HG02852 (cell line): ENCODE measurements at regions not wholly inside any gene's neighbourhood (a gene's known extent, or its start where the extent isn't known, plus 50 kb on each side); places are given as distances from the start of the nearest gene placed in this dataset.

Experiments used
- ATAC-seq: cut with Tn5 transposase; IDR thresholded peaks from one replicate; pipeline ENCODE4 v1.9.1; 2021; ENCODE audit warnings: mild to moderate bottlenecking, moderate library complexity; ENCODE audit not compliant: unreplicated experiment

DNA sequence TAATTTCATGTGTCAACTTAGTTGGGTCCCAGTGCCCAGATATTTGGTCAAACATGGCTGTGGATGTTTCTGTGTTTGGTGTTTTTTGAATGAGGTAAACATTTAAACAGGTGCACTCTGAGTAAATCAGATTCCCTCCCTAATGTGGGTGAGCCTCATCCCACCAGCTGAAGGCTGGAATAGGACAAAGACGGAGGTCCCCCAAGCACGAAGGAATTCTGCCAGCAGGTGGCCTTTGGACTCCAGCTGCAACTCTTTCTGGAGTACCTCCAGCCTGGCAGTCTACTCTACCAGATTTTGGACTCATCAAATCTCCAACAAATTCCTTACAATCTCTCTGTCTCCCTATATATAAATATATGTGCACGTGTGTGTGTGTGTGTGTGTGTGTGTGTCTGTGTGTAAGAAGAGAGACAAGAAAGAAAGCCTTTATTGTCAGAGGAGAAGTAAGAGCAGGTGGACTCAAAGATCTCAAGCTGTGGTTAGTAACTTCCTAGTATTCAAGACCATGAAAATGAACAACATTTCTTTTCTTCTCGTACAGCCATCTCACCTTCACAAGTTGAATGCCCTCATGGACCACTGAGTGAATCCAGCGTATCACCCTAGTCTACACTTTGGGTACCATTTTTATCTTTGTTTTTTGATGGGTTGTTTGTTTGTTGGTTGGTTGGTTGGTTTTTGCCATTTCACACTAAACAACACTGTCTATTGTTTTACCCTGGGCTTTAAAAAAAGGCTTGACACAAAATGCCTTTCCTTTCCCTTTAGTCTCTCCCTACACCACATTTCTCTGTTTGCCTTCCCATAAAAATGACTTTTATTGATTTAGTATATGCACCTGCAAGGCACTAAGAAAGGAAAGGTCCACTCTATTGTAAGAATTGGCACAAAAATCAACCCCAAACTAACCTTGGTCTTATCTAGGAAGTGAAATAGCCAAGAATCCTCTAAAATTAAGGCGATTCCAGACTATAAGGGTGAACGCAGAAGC is 118.7 kb downstream of the TENT4A start:
- no peak for ATAC-seq

DNA sequence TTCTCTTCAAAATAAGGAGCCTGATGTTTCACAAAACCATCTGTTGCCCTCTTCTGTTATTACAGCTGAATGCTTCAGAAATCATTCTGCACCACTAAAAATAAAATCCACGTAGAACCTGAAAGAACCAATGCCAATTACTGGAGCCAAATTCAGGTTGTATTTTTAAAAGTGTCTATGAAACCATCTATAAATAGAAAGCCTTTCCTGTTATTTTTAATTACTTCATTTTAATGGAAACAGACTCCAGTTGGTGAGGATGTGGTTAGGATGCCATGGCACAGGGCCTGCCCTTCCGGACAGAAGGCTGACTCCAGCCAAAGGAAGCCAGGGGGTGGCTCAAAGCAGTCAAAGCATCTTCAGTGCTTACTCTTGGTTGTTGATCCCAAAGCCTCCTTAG is 119.8 kb downstream of the TENT4A start:
- no peak for ATAC-seq

DNA sequence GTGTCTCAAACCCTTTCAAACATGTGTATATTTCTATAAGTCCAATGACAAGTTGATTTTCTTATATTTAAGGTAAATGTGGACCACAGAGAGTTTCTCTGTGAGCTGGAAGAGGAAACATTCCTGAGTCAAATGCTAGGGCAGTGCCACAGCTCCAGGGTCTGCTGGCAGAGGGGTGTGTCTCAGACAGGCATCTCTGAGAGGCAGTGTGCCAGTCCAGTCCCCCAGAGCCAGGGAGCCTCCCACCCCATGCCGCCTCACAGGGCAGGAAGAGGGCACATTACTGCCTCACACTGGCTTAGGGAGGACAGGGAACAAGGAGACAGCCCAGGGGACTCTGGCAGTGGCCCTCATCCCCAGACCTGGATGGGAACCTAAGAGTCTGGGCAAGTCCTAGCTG is 120.2 kb downstream of the TENT4A start:
- ATAC-seq: no peak

DNA sequence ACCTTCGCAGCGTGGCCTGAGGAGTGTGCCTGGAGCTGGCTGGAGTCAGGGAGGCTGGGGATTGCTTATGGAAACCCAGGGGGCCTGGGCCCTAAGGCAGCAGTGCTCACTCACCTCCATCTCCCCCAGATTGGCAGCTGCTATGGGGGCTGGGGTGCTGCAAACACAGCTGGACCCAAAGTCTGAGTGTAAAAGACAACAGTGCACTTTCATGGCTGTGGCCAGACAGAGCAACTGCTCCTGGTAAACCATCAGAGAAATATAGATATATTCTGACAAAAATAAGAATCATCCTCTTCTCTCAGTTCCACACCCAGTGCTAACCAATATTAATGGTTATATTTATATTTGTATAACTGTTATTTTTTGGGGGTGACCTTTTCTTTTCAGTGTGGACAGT is 123.9 kb downstream of the TENT4A start:
- ATAC-seq: no peak

DNA sequence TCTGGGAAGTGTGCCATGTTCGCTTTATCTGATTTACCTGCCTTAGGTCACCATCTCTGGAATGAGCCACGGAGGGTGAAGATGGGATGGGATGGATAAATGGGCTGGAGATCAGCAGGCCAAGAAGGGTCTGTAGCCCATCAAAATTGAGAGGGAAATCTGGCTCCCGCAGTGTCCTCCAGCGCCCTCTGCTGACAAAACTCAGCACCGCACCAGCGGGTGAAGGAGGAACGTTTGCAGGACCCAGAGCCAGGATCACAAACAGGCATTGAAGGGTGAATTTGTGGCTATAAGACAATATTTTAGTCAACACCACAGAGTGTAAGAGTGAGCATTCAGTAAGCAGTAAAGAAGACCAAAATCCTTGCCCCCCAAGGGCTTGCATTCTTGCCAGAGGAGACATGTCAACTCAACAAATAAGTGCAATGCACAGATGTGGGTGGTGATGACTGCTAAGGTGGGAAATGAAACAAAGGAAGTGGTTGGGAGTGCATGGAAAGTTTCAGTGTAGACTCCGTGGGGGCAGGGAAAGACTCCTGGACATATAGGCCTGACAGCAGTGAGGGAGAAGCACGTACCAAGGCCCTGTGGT is 124.4 kb downstream of the TENT4A start:
- no peak for ATAC-seq

DNA sequence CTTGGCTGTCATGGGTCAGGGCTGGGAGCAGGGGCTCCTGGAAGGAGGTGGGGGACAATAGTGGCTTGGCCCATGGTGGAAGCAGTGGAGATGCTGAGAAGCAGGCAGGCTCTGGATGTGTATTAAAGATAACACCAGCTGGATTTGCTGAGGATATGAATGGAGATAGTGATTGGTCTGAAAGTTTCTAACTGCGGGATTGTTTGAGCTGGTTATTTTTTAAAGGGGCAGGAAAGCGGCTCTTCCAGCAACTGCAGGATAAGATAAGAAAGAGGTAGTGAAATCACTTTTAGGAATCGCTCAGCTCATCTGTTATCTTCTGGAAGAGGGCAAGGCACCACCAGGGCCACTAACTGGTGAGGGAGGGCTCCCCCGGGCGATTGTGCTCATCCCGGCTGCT is 125.5 kb downstream of the TENT4A start:
- no peak for ATAC-seq

DNA sequence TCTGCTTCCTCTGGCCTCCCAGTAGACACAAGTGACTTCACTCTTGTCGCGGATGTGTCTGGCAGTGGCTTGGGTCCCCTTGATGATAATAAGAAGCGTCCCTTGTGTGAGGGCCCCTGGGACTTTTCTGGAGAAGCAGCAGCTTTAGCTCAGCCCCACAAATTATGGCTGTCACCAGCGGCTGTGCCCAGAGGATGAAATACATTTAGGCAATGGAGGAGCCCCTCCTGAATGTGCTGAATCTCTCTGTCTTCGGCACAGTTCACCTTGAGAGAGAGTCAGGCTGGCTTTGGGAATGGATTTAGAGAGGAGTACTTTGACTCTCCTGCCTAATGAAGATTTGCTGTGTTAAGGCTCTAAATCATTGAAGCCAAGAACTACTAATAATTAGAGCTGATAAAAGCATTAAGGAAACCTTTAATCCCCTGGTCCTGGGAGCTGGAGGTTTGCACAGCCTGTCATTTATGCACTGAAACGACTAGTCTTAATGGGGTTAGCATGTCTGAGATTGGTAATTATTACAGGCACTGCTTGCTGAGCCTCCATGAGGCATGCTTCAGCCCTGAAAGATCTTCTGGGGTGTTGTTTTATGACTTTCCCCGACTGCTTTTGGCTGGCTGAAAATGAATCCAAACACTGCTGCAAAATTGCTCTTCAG is 127.0 kb downstream of the TENT4A start:
- no peak for ATAC-seq

DNA sequence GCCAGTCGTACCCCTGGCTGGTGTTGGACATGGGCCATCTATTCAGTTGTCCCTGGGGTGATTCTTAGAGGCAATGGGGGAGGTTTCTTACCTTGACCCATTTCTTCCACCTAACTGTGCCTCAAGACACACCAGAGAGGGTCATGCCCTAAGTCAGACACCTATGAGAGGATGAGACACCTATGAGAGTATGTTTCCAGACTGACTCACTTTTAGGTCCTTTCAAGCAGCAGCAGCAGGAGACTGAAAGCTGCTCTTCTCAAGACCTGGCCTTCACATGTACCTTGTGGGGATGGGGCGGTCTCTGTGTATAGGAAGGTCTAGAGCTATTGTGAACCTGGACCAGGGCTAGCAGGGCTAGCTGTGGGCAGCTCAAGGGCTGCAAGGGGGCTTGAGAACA is 130.1 kb downstream of the TENT4A start:
- no peak for ATAC-seq

DNA sequence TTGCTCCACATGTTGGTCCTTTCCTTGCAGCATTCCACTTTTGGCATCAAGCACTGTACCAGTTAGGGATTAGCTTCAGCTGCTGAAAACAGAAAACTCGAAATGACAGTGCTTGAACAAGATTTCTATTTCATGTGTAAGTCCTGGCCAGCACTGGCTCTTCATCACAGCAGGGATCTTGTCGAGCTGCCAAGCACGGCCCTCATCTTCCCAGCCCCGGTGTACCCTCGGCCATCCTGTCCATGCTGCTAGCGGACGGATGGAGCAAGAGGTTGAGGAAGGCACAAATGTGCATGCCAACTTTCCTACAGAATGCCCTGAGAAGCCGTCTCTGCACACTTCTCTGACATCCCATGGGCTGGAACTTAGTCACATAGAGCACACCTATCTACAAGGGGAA is 130.6 kb downstream of the TENT4A start:
- ATAC-seq: no peak

DNA sequence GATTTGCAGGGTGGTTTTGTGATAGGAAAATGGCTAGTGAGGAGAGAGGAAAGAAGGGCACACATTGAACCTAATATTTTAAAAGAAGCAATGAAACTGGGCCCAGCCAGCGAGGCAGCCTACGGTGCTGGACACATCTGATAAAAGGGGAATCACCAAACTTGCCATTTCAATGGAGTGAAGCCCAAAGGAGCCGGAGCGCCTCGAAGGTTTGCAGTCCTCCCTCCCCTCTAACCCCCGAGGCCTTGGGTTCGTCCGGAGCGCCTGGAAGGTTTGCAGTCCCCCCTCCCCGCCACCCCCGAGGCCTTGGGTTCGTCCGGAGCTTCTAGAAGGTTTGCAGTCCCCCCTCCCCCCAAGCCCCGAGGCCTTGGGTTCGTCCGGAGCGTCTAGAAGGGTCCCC is 132.6 kb downstream of the TENT4A start:
- ATAC-seq: no peak

DNA sequence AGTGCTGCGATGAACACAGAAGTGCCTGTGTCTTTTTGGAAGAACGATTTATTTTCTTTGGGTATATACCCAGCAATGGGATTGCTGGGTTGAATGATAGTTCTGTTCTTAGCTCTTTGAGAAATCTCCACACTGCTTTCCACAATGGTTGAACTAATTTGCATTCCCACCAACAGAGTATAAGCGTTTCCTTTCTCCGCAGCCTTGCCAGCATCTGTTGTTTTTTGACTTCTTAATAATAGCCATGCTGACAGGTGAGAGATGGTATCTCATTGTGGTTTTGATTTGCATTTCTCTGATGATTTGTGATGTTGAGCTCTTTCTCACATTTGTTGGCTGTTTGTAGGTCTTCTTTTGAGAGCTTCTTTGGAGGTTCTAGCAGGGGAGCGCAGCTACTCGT is 134.6 kb downstream of the TENT4A start:
- no peak for ATAC-seq

DNA sequence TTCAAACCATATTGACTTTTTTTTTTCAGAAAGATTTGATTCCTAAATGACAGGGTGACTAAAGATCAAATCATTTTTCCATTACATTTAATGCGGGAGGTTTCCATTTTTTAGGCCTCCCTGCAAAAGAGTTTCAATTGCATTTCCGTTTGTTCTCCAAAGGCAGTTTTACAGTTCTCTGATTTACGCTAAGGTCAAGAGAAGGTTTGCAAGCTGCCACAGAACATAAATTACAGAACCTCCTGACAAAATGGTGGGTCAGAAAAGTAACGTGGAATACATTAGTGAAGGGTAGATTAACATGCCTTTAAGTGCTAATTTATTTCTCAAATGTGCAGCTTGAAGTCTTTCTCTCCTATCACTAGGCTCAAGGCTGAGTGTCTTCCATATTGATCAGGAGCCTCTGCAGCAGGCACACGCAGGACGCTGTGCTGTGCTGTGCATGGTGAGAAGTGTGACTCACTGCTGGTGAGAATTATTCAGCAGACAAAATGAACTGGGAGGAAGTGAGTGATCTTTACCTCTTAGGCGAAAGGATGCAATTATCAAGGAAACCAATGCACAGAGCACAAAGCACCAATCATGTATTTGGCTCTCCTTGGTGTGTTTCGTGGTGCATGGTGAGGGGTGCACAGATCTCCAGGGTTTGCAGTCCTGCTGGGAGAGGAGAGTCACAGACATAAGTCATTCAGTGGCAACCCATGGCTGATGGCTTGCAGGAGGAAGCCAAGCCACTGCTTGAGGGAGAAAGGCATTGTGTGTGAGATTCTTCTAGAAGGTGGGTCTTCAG is 136.3 kb downstream of the TENT4A start:
- ATAC-seq: no peak

DNA sequence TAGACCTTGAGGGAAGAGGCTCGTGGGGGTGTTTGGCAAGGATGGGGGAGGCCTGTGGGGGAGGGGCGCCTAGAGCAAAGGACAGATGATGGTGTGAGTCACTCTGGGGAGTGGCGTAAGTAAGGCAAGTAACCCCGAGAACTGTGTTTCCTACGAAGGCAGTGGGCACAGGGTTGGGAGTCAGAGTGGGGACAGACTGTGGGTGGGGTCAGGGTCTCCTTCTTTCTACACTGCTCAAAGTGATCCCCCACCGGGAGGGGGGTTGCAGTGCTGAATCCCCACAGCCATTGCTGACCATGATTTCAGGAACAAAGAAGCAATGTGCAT is 136.8 kb downstream of the TENT4A start:
- ATAC-seq: no peak

DNA sequence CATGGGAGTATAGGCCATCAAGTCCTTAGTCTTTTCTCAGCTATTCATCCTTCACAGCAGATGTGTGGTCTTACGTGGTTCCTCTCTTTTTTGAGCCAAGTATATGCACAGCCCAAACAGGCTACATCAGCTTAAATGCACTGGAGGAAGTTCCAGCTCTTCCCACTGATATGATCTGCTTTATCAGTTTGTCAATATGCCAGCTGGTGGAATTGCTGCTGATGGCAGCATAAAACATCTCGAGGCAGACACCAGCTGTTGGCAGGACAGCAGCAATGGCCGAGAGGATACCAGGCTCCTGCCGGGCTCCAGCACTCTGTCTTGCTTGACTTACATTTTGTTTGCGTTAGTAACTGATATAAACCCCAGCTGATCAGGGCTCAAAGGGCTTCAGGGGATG is 143.4 kb downstream of the TENT4A start:
- ATAC-seq: no peak

DNA sequence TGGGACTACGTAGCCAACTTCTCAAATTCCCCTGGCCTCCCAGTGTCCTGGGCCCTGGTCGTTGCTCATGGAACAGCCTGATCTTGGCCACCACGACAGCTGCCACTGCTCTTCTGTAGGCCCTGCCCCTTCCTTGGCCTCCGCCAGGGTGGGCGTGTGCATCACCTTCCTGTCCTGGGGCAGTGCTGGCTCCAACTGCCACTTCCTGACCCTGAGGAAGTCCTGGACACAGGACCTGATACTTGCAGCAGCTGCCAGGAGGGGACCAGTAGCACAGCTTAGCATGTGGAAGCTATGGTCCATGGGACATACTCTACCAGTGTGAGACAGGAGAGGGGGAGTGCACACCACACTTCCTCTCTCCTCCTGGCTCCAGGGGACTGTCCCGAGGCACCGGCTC is 145.2 kb downstream of the TENT4A start:
- no peak for ATAC-seq

DNA sequence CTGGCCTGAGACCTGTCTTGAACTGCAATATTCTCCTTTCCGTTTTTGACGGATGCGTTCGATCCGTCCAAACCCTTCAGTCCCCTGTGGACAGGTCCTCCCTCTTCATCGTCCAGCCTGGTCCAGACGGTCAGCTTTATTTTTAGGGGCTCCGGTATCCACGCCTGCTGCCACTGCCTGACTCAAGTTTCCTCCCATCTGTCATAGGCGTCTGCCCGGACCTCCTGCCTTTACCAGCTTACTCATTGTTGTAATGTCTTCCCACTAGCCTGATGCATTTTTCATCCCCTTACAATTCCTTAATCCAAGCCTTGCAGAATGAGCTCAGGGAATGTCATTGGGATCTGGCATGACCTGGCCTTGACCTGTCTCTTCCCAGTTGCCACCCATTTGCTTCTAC is 145.8 kb downstream of the TENT4A start:
- ATAC-seq: no peak

DNA sequence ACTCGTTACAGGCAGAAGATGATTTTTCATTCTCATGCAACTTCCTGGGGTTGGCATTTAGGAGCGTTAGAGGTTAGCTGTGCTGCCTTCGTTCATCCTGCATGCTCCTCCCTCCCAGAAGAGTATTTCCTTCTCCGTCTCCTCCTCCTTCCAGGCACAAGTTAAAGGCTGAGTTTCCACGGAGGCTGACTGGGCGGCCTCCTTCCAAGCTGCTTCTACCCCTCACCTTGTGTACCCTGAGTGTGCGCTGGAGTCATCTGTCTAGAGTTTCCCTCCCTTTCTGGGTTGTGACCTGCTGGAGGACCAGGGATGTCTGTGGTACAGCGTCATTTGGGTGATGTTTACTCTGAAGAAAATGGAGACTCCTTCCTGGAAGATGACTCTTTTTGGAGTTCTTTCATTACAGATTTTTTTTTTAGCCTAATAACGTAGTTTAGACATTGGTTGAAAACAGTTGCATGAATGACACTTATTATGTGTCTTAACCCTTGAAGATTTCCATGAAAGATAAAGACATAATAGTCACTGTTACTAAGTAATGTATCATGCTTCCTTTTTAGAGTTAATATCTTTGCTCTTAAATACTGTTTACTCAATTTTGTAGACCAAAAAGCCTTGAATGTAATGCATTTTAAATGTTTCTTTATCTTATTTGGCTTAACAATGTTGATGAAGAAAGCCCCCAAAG is 146.9 kb downstream of the TENT4A start:
- no peak for ATAC-seq

DNA sequence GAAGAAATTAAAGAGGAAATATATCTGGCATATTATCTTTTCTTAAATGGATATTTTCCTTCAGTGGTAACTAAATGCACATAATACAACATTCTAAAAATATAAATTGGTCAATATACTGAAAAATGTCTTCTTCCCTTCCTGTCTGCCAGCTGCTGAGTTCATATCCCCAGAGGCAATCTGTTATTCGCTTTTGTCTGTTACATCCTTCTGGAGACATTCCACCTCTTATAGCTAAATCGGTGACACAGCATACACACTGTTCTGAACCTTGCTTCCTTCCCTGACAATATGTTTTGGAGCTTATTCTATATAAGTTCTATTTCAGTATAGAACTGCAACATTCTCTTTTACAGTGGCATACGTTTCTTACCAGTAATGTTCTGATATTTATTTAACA is 147.8 kb downstream of the TENT4A start:
- no peak for ATAC-seq

DNA sequence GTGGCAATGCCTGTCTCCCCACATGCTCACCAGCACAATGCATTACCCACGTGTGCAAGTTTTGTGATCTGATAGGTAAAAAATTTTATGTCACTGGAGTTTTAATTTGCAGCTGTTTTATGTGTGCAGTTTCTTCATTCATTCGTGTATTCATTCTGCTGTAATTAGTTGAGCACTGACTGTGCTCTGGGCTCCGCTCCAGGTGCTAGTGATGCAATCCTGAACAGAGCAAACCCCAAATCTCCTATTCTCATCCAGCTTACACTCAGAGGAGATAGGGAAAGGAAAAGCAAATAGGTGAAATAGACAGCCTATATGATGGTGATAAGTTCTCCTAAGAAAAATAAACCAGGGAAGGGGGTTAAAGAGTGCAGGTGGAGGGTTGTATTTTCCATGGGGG is 148.4 kb downstream of the TENT4A start:
- no peak for ATAC-seq

DNA sequence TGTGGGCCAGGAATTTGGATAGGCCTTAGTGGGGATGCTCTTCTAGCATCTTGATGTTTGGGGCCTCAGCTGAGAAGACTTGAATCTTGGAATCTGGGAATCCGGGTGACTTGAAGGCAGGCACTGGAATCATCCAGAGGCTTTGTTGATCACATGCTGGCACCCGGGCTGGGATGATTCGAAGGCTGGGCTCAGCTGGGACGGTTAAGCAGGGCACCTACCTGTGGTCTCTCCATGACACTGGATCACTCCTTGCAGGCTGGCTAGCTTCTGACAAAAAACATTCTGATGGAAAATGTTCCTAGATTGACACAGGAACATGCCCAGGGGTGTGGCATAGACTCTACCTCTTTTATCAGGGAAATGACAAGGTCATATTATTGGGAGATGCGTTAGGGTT is 149.1 kb downstream of the TENT4A start:
- ATAC-seq: no peak

DNA sequence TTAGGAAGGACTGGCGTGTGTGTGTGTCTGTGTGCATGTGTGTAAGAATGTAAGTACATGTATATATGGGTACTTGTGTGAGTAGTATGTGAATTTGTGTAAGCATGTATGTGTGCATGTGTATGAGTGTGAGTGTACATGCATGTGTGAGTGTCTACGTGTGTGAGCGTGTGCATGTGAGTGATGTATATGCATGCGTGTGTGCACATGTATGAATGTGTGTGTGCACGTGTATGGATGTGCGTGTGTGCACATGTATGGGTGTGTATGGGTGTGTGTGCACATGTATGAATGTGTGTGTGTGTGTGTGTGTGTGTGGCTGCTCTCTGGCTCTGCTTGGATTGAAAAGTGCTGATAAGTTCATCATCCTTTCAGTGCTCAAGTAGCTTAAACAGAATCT is 154.5 kb downstream of the TENT4A start:
- no peak for ATAC-seq
